CD14-positive monocyte (primary cell): ENCODE measurements at regions not wholly inside any gene's neighbourhood (a gene's known extent, or its start where the extent isn't known, plus 50 kb on each side); places are given as distances from the start of the nearest gene placed in this dataset.

Source experiments
- DNase-seq, 3 donors: peaks; one replicate each; pipeline ENCODE4 v3.0.0-alpha.2; 2011 to 2022
- H2AFZ ChIP-seq: 2 replicates; pipeline ENCODE4 v1.6.0; 2012; ENCODE audit warnings: mild to moderate bottlenecking, low read depth, low read length, inconsistent platforms; ENCODE audit not compliant: insufficient read depth, poor library complexity, severe bottlenecking
- H3K27ac ChIP-seq, 2 donors: 1 replicate in 1 of 2; 2 replicates in 1 of 2; pipeline ENCODE4 v1.5.1; 2012 to 2013; ENCODE audit warnings: low read length in 2 of 2, control low read depth in 1 of 2, inconsistent platforms in 1 of 2, low read depth in 1 of 2, mild to moderate bottlenecking in 1 of 2
- H3K27me3 ChIP-seq, 2 donors: one replicate each; pipeline versions ENCODE4 v1.6.0 to v1.6.1; 2011 to 2013; ENCODE audit warnings: low read length in 2 of 2; ENCODE audit not compliant: control insufficient read depth in 2 of 2, insufficient read depth in 2 of 2
- H3K36me3 ChIP-seq, 2 donors: replicated peaks in 1 of 2; 1 replicate in 1 of 2; 2 replicates in 1 of 2; pipeline versions ENCODE4 v1.5.1 to v1.6.1; 2012 to 2013; ENCODE audit warnings: low read length in 2 of 2, control low read depth in 1 of 2, inconsistent platforms in 1 of 2, mild to moderate bottlenecking in 1 of 2; ENCODE audit not compliant: insufficient read depth in 2 of 2, control insufficient read depth in 1 of 2
- H3K4me1 ChIP-seq, 2 donors: 1 replicate in 1 of 2; 2 replicates in 1 of 2; pipeline versions ENCODE4 v1.5.1 to v1.6.1; 2012 to 2013; ENCODE audit warnings: low read length in 2 of 2, control low read depth in 1 of 2, inconsistent platforms in 1 of 2, mild to moderate bottlenecking in 1 of 2, moderate library complexity in 1 of 2; ENCODE audit not compliant: insufficient read depth in 2 of 2, control insufficient read depth in 1 of 2
- H3K4me2 ChIP-seq: replicated peaks from 2 replicates; pipeline ENCODE3; 2012; ENCODE audit warnings: low read length, moderate library complexity, mild to moderate bottlenecking; ENCODE audit not compliant: poor library complexity, severe bottlenecking; ENCODE audit errors: extremely low read depth
- H3K4me3 ChIP-seq, 3 experiments: fragments of 200-600 bp in 1 of 3; sonication (generic) in 1 of 3; replicated peaks in 1 of 3; 1 replicate in 2 of 3; 2 replicates in 1 of 3; pipeline ENCODE4 v1.5.1; 2011 to 2013; ENCODE audit warnings: low read length in 3 of 3, mild to moderate bottlenecking in 3 of 3, control low read depth in 2 of 3, low read depth in 2 of 3, inconsistent platforms in 1 of 3, moderate library complexity in 1 of 3
- H3K79me2 ChIP-seq: 2 replicates; pipeline ENCODE4 v1.6.0; 2012; ENCODE audit warnings: mild to moderate bottlenecking, control low read depth, inconsistent platforms, low read length, moderate library complexity; ENCODE audit not compliant: insufficient read depth
- H3K9ac ChIP-seq: 2 replicates; pipeline ENCODE4 v1.6.0; 2017; ENCODE audit warnings: low read length, mild to moderate bottlenecking; ENCODE audit not compliant: insufficient read depth, poor library complexity, severe bottlenecking
- H3K9me3 ChIP-seq, 2 donors: replicated peaks in 1 of 2; 1 replicate in 1 of 2; 2 replicates in 1 of 2; pipeline versions ENCODE4 v1.5.1 to v1.6.1; 2012 to 2013; ENCODE audit warnings: low read length in 2 of 2, control low read depth in 1 of 2; ENCODE audit not compliant: control insufficient read depth in 1 of 2, insufficient read depth in 1 of 2
- H4K20me1 ChIP-seq: 2 replicates; pipeline ENCODE4 v1.6.0; 2012; ENCODE audit warnings: mild to moderate bottlenecking, low read length, control low read depth, moderate library complexity; ENCODE audit not compliant: insufficient read depth
- H3K27ac Mint-ChIP-seq, 7 donors: one replicate each; pipeline ENCODE4 v1.8.0; 2020; ENCODE audit warnings: mild to moderate bottlenecking in 7 of 7, mixed read lengths in 7 of 7, moderate library complexity in 6 of 7, inconsistent platforms in 2 of 7
- H3K27me3 Mint-ChIP-seq, 3 donors: one replicate each; pipeline ENCODE4 v1.8.0; 2021 to 2022; ENCODE audit warnings: low read depth in 3 of 3, mild to moderate bottlenecking in 3 of 3, mixed read lengths in 3 of 3, moderate library complexity in 3 of 3, inconsistent platforms in 1 of 3
- H3K36me3 Mint-ChIP-seq, 2 donors: one replicate each; pipeline ENCODE4 v1.8.0; 2020; ENCODE audit warnings: mixed read lengths in 2 of 2, inconsistent platforms in 1 of 2, mild to moderate bottlenecking in 1 of 2
- H3K4me1 Mint-ChIP-seq: one replicate; pipeline ENCODE4 v1.8.0; 2020; ENCODE audit warnings: mild to moderate bottlenecking, mixed read lengths
- H3K4me3 Mint-ChIP-seq, 2 donors: one replicate each; pipeline ENCODE4 v1.8.0; 2020; ENCODE audit warnings: mild to moderate bottlenecking in 2 of 2, mixed read lengths in 2 of 2, moderate library complexity in 1 of 2
- H3K9me3 Mint-ChIP-seq, 7 donors: one replicate each; pipeline ENCODE4 v1.8.0; 2020 to 2022; ENCODE audit warnings: mixed read lengths in 7 of 7, mild to moderate bottlenecking in 6 of 7, moderate library complexity in 6 of 7, inconsistent platforms in 2 of 7
- CTCF ChIP-seq: fragments of 200-600 bp; IDR thresholded peaks from one replicate; pipeline ENCODE4 v1.8.0; 2022; ENCODE audit warnings: antibody characterized with exemption, mild to moderate bottlenecking
- WGBS: methylation state at CpG from one replicate; pipeline ENCODE4 v1.1.5; 2013; ENCODE audit warnings: missing lambda C conversion rate; ENCODE audit not compliant: insufficient coverage; 5-methylcytosine and 5-hydroxymethylcytosine counted together
- intact Hi-C, 2 donors: fragments of 100-400 bp; cut with micrococcal nuclease; formaldehyde crosslinking; loops; one replicate each; pipeline versions ENCODE4 v1.15.0 to v1.15.1; 2023

- H3K4me2 ChIP-seq: no peak overlapping the region
- DNase-seq: peak in 1 of 3 donors; percentile 39
- peaks cover 6 to 10% of the 10 kb centered on the region in 2 donors for H3K36me3 Mint-ChIP-seq
- no CpG with 5 or more reads among the region's 7 CpGs for WGBS
- intact Hi-C loops: loop anchor here (5.0 to 10.0 kb wide), 4 partner anchors 87 to 152 kb away; partner anchors contain the start of gene AMN1 (in 1 of the 2)
- H4K20me1 ChIP-seq: no peaks in the 10 kb centered on the region
- peak overlapping the region in 5 of 7 donors; percentile 41 to 99 (median 97) for H3K27ac Mint-ChIP-seq
- H3K27me3 Mint-ChIP-seq: peaks cover 0 to 2% (median 0%) of the 10 kb centered on the region in 3 donors
- H3K9me3 Mint-ChIP-seq: peaks cover 30 to 76% (median 51%) of the 10 kb centered on the region in 7 donors
- H3K9me3 ChIP-seq: peaks cover 12 to 52% of the 10 kb centered on the region in 2 donors
- H3K4me3 Mint-ChIP-seq: no peak overlapping the region
- peak overlapping the region; percentile 82 to 98 for H3K27ac ChIP-seq
- H3K27me3 ChIP-seq: no peaks in the 10 kb centered on the region
- no peak overlapping the region for H3K4me3 ChIP-seq
- peaks cover 40 to 43% of the 10 kb centered on the region in 2 donors for H3K4me1 ChIP-seq
- no peaks in the 10 kb centered on the region for H3K79me2 ChIP-seq
- peaks cover 32% of the 10 kb centered on the region for H3K4me1 Mint-ChIP-seq
- TF ChIP-seq CTCF: no peak
- H3K9ac ChIP-seq: no peak overlapping the region
- H2AFZ ChIP-seq: no peak overlapping the region
- H3K36me3 ChIP-seq: no peaks in the 10 kb centered on the region
Measured at GRCh38 chr12:31834150-31834549, 105.3 kb upstream of the AMN1 start.

- Histone ChIP-seq H3K36me3 (no peaks in the 10 kb centered on the region), H3K9me3 (peaks cover 7 to 47% of the 10 kb centered on the region in 2 donors), H3K9ac (peak overlapping the region; percentile 47), H4K20me1 (no peaks in the 10 kb centered on the region), H3K4me2 (peak overlapping the region; percentile 58), H3K27me3 (no peaks in the 10 kb centered on the region), H3K79me2 (no peaks in the 10 kb centered on the region), H3K4me3 (peak overlapping the region in 1 of 3 experiments; percentile 34), H3K27ac (peak overlapping the region; percentile 82 to 98), H3K4me1 (peaks cover 40 to 43% of the 10 kb centered on the region in 2 donors), H2AFZ (no peak overlapping the region)
- Mint-ChIP-seq H3K27ac (peak overlapping the region; percentile 94 to 99 (median 97)), H3K9me3 (peaks cover 30 to 79% (median 47%) of the 10 kb centered on the region in 7 donors), H3K4me3 (peak overlapping the region; percentile 45 to 60), H3K4me1 (peaks cover 29% of the 10 kb centered on the region), H3K36me3 (peaks cover 6 to 8% of the 10 kb centered on the region in 2 donors), H3K27me3 (peaks cover 0 to 2% (median 0%) of the 10 kb centered on the region in 3 donors)
- intact Hi-C loops: loop anchor here (5.0 to 10.0 kb wide), 4 partner anchors 86 to 151 kb away; partner anchors contain the start of gene AMN1 (in 1 of the 2)
- no peak for TF ChIP-seq CTCF
- 0% methylated on average over 5 of the region's 7 CpGs for WGBS
- peak; percentile 88 to 97 (median 88) for DNase-seq
Measured at GRCh38 chr12:31832740-31833729, 104.2 kb upstream of the AMN1 start.
